Endodermal cell (in vitro differentiated cells): ENCODE measurements at regions not wholly inside any gene's neighbourhood (a gene's known extent, or its start where the extent isn't known, plus 50 kb on each side); places are given as distances from the start of the nearest gene placed in this dataset.

Source experiments
- DNase-seq: peaks from one replicate; pipeline ENCODE4 v3.0.0-alpha.2; 2017
- H3K27ac ChIP-seq: 2 replicates; pipeline ENCODE4 v1.5.1; 2013; ENCODE audit warnings: mild to moderate bottlenecking, low read depth, low read length, moderate library complexity
- H3K27me3 ChIP-seq: 2 replicates; pipeline ENCODE4 v1.6.1; 2013; ENCODE audit warnings: mild to moderate bottlenecking, low read length, moderate library complexity; ENCODE audit not compliant: insufficient read depth, control insufficient read depth, poor library complexity, severe bottlenecking
- H3K36me3 ChIP-seq: 2 replicates; pipeline ENCODE4 v1.7.0; 2013; ENCODE audit warnings: mild to moderate bottlenecking, low read length, moderate library complexity; ENCODE audit not compliant: control insufficient read depth, insufficient read depth
- H3K4me1 ChIP-seq: one replicate; pipeline ENCODE4 v1.7.0; 2013; ENCODE audit warnings: low read length; ENCODE audit not compliant: control insufficient read depth, insufficient read depth
- H3K4me3 ChIP-seq: 2 replicates; pipeline ENCODE4 v1.5.1; 2013; ENCODE audit warnings: mild to moderate bottlenecking, low read length, moderate library complexity
- H3K9ac ChIP-seq: 2 replicates; pipeline ENCODE4 v1.6.1; 2013; ENCODE audit warnings: mild to moderate bottlenecking, low read length, moderate library complexity; ENCODE audit not compliant: poor library complexity, severe bottlenecking; ENCODE audit errors: extremely low read depth
- H3K9me3 ChIP-seq: 2 replicates; pipeline ENCODE4 v1.6.1; 2013; ENCODE audit warnings: mild to moderate bottlenecking, low read length, moderate library complexity; ENCODE audit not compliant: control insufficient read depth
- H3K27ac Mint-ChIP-seq: 2 replicates; pipeline ENCODE4 v1.8.0; 2020; ENCODE audit warnings: mixed read lengths
- H3K27me3 Mint-ChIP-seq: 2 replicates; pipeline ENCODE4 v1.8.0; 2021; ENCODE audit warnings: mild to moderate bottlenecking, mixed read lengths; ENCODE audit not compliant: insufficient read depth
- H3K36me3 Mint-ChIP-seq: 2 replicates; pipeline ENCODE4 v1.8.0; 2020; ENCODE audit warnings: low read depth, mixed read lengths
- H3K4me1 Mint-ChIP-seq: 2 replicates; pipeline ENCODE4 v1.8.0; 2020; ENCODE audit warnings: mixed read lengths
- H3K4me3 Mint-ChIP-seq: 2 replicates; pipeline ENCODE4 v1.8.0; 2020; ENCODE audit warnings: mild to moderate bottlenecking, moderate library complexity, mixed read lengths
- H3K9me3 Mint-ChIP-seq: 2 replicates; pipeline ENCODE4 v1.8.0; 2020; ENCODE audit warnings: mild to moderate bottlenecking, mixed read lengths
- WGBS, 2 experiments: methylation state at CpG; one replicate each; pipeline versions ENCODE4 v1.1.5 to v1.1.7; 2013; ENCODE audit warnings: missing lambda C conversion rate in 2 of 2, mixed read lengths in 1 of 2; ENCODE audit not compliant: insufficient coverage in 1 of 2, insufficient read length in 1 of 2; 5-methylcytosine and 5-hydroxymethylcytosine counted together
- TF ChIP-seq, protein P1 (sequence below): fragments of 200-600 bp; sonication (generic); conservative IDR thresholded peaks from 2 replicates; pipeline ENCODE4 v1.5.0; 2021; ENCODE audit warnings: antibody characterized with exemption, mild to moderate bottlenecking

DNA sequence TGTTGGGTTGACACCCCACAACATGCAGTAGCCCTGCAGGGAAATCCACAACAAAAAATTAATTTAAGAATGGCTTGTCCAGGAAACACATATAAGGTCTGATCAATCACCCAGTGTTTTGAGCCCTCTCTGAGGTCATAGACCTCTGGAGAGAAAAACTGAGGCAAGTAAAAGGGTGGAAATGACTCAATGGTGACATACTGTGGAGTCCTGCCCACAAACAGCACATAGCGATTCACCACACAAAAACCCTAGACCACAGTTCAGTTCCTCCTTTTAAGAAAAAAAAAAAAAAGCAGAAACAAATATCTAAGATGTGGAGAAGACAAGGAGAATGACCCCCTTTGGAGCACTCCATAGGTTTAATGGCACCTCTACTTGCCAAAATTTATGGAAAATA, 2691.0 kb downstream of the PCDH7 start:
- Mint-ChIP-seq H3K4me3 (no peak overlapping the region), H3K27ac (no peak overlapping the region), H3K27me3 (no peaks in the 10 kb centered on the region), H3K36me3 (peaks cover 2% of the 10 kb centered on the region), H3K4me1 (peaks cover 2% of the 10 kb centered on the region), H3K9me3 (peaks cover 15% of the 10 kb centered on the region)
- Histone ChIP-seq H3K27me3 (no peaks in the 10 kb centered on the region), H3K4me3 (no peak overlapping the region), H3K9ac (no peak overlapping the region), H3K27ac (no peak overlapping the region), H3K9me3 (peaks cover 24% of the 10 kb centered on the region), H3K36me3 (no peaks in the 10 kb centered on the region), H3K4me1 (no peaks in the 10 kb centered on the region)
- no peak for DNase-seq
- TF ChIP-seq, protein P1, sequence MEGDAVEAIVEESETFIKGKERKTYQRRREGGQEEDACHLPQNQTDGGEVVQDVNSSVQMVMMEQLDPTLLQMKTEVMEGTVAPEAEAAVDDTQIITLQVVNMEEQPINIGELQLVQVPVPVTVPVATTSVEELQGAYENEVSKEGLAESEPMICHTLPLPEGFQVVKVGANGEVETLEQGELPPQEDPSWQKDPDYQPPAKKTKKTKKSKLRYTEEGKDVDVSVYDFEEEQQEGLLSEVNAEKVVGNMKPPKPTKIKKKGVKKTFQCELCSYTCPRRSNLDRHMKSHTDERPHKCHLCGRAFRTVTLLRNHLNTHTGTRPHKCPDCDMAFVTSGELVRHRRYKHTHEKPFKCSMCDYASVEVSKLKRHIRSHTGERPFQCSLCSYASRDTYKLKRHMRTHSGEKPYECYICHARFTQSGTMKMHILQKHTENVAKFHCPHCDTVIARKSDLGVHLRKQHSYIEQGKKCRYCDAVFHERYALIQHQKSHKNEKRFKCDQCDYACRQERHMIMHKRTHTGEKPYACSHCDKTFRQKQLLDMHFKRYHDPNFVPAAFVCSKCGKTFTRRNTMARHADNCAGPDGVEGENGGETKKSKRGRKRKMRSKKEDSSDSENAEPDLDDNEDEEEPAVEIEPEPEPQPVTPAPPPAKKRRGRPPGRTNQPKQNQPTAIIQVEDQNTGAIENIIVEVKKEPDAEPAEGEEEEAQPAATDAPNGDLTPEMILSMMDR: no peak
- 100% methylated on average over 1 of the region's 1 CpG; no CpG with 5 or more reads in 1 of the 2 experiments for WGBS, 2 experiments

- TF ChIP-seq, protein P1: no peak
- WGBS, 2 experiments: 98 to 100% methylated on average over 1 to 3 of the region's 3 CpGs
- Mint-ChIP-seq H3K36me3 (no peaks in the 10 kb centered on the region), H3K27ac (no peak overlapping the region), H3K27me3 (no peaks in the 10 kb centered on the region), H3K4me1 (no peaks in the 10 kb centered on the region), H3K9me3 (no peaks in the 10 kb centered on the region), H3K4me3 (no peak overlapping the region)
- H3K36me3 ChIP-seq: no peaks in the 10 kb centered on the region
- H3K4me1 ChIP-seq: no peaks in the 10 kb centered on the region
- H3K9me3 ChIP-seq: no peaks in the 10 kb centered on the region
- H3K27ac ChIP-seq: no peak overlapping the region
- DNase-seq: no peak
- no peak overlapping the region for H3K4me3 ChIP-seq
- H3K9ac ChIP-seq: no peak overlapping the region
- H3K27me3 ChIP-seq: no peaks in the 10 kb centered on the region
Measured at GRCh38 chr4:33421887-33422286, 2701.7 kb downstream of the PCDH7 start.

DNA sequence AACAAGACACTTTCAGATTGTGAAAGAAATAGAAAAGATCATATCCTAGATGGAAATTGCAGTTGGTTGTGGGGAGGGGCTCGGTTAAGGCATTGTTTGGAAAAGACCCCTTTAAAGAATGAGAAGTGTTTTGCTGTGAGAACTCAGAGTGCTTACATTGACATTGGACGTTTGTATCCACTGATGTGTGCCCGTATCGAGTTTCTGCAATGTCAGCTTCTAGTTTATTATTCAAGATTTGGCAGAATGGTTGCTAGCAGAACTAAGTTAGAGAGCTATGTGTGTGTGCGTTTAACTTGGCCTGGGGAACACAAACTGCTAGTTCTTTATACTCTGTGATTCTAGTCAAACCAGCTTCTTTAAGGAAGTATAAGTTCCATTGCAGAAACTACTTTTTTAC, 2702.5 kb downstream of the PCDH7 start:
- H3K27me3 ChIP-seq: no peaks in the 10 kb centered on the region
- Mint-ChIP-seq H3K4me1 (no peaks in the 10 kb centered on the region), H3K27ac (no peak overlapping the region), H3K9me3 (no peaks in the 10 kb centered on the region), H3K36me3 (no peaks in the 10 kb centered on the region), H3K4me3 (no peak overlapping the region), H3K27me3 (no peaks in the 10 kb centered on the region)
- no peak overlapping the region for H3K27ac ChIP-seq
- no peak overlapping the region for H3K4me3 ChIP-seq
- H3K9me3 ChIP-seq: no peaks in the 10 kb centered on the region
- H3K36me3 ChIP-seq: no peaks in the 10 kb centered on the region
- H3K4me1 ChIP-seq: no peaks in the 10 kb centered on the region
- 89 to 93% methylated on average over 3 to 5 of the region's 5 CpGs for WGBS, 2 experiments
- TF ChIP-seq, protein P1: no peak
- no peak overlapping the region for H3K9ac ChIP-seq
- no peak for DNase-seq
